H9 (cell line): ENCODE measurements at regions not wholly inside any gene's neighbourhood (a gene's known extent, or its start where the extent isn't known, plus 50 kb on each side); places are given as distances from the start of the nearest gene placed in this dataset.

Source experiments
- DNase-seq: peaks from one replicate; pipeline ENCODE4 v3.0.0-alpha.2; 2017
- H2AFZ ChIP-seq: one replicate; pipeline ENCODE4 v1.6.1; 2013; ENCODE audit warnings: mild to moderate bottlenecking, low read length, control low read depth, moderate library complexity
- H2AK5ac ChIP-seq: 2 replicates; pipeline ENCODE4 v1.6.1; 2013; ENCODE audit warnings: low read length, control low read depth, mixed read lengths; ENCODE audit not compliant: insufficient read length
- H2BK120ac ChIP-seq: one replicate; pipeline ENCODE4 v1.6.1; 2013; ENCODE audit warnings: low read depth, mild to moderate bottlenecking, low read length, control low read depth, inconsistent platforms; ENCODE audit not compliant: poor library complexity, severe bottlenecking
- H2BK12ac ChIP-seq: 2 replicates; pipeline ENCODE4 v1.6.1; 2013; ENCODE audit warnings: low read length, control low read depth, mixed read lengths, low read depth; ENCODE audit not compliant: insufficient read length
- H2BK15ac ChIP-seq: 2 replicates; pipeline ENCODE4 v1.6.1; 2013; ENCODE audit warnings: low read depth, low read length, control low read depth
- H2BK20ac ChIP-seq: one replicate; pipeline ENCODE4 v1.6.1; 2013; ENCODE audit warnings: low read depth, mild to moderate bottlenecking, low read length, control low read depth, inconsistent platforms; ENCODE audit not compliant: poor library complexity, severe bottlenecking
- H2BK5ac ChIP-seq: 2 replicates; pipeline ENCODE4 v1.6.1; 2013; ENCODE audit warnings: low read length, control low read depth, mixed read lengths; ENCODE audit not compliant: insufficient read length
- H3K14ac ChIP-seq: 2 replicates; pipeline ENCODE4 v1.6.1; 2013; ENCODE audit warnings: low read length, control low read depth; ENCODE audit not compliant: insufficient read depth
- H3K18ac ChIP-seq: 2 replicates; pipeline ENCODE4 v1.6.1; 2013; ENCODE audit warnings: low read depth, mild to moderate bottlenecking, mixed read lengths, low read length, control low read depth; ENCODE audit not compliant: insufficient read length
- H3K23ac ChIP-seq: 2 replicates; pipeline ENCODE4 v1.6.1; 2013; ENCODE audit warnings: low read length, control low read depth, mixed read lengths, low read depth; ENCODE audit not compliant: insufficient read length
- H3K23me2 ChIP-seq: 2 replicates; pipeline ENCODE4 v1.6.1; 2013; ENCODE audit warnings: low read depth, mild to moderate bottlenecking, mixed read lengths, low read length, control low read depth; ENCODE audit not compliant: insufficient read length, poor library complexity, severe bottlenecking
- H3K27ac ChIP-seq: 2 replicates; pipeline ENCODE4 v1.5.1; 2013; ENCODE audit warnings: low read length, control low read depth, mixed read lengths, low read depth; ENCODE audit not compliant: insufficient read length
- H3K27me3 ChIP-seq: 2 replicates; pipeline ENCODE4 v1.6.1; 2013; ENCODE audit warnings: low read length, control low read depth, inconsistent platforms; ENCODE audit not compliant: insufficient read depth
- H3K4ac ChIP-seq: 2 replicates; pipeline ENCODE4 v1.6.1; 2013; ENCODE audit warnings: low read depth, mild to moderate bottlenecking, control low read depth, inconsistent platforms, low read length, moderate library complexity
- H3K4me1 ChIP-seq: 2 replicates; pipeline ENCODE4 v1.6.1; 2013; ENCODE audit warnings: low read length, control low read depth, inconsistent platforms; ENCODE audit not compliant: insufficient read depth
- H3K4me2 ChIP-seq: 2 replicates; pipeline ENCODE4 v1.6.1; 2013; ENCODE audit warnings: low read length, control low read depth, mixed read lengths; ENCODE audit not compliant: insufficient read length, insufficient read depth
- H3K56ac ChIP-seq: 2 replicates; pipeline ENCODE4 v1.6.1; 2013; ENCODE audit warnings: low read depth, mild to moderate bottlenecking, mixed read lengths, low read length, control low read depth; ENCODE audit not compliant: insufficient read length
- H3K79me1 ChIP-seq: 2 replicates; pipeline ENCODE4 v1.6.1; 2013; ENCODE audit warnings: low read depth, mild to moderate bottlenecking, moderate library complexity, low read length, control low read depth, inconsistent platforms; ENCODE audit not compliant: insufficient read depth, poor library complexity, severe bottlenecking
- H3K79me2 ChIP-seq: 2 replicates; pipeline ENCODE4 v1.6.1; 2013; ENCODE audit warnings: low read length, control low read depth, inconsistent platforms; ENCODE audit not compliant: insufficient read depth
- H3K9ac ChIP-seq: 2 replicates; pipeline ENCODE4 v1.6.1; 2013; ENCODE audit warnings: low read length, control low read depth, mixed read lengths; ENCODE audit not compliant: insufficient read length; ENCODE audit errors: extremely low read depth
- H3K9me3 ChIP-seq: one replicate; pipeline ENCODE4 v1.6.1; 2013; ENCODE audit warnings: low read depth, low read length, inconsistent platforms; ENCODE audit not compliant: control insufficient read depth
- H3T11ph ChIP-seq: one replicate; pipeline ENCODE4 v1.6.1; 2013; ENCODE audit warnings: mild to moderate bottlenecking, low read length, control low read depth, inconsistent platforms
- H4K20me1 ChIP-seq: one replicate; pipeline ENCODE4 v1.6.1; 2013; ENCODE audit not compliant: control insufficient read depth, insufficient read length, insufficient read depth
- H4K5ac ChIP-seq: 2 replicates; pipeline ENCODE4 v1.6.1; 2013; ENCODE audit warnings: low read depth, mild to moderate bottlenecking, mixed read lengths, low read length, control low read depth; ENCODE audit not compliant: insufficient read length
- H4K8ac ChIP-seq: replicated peaks from 2 replicates; pipeline ENCODE4 v1.6.1; 2013; ENCODE audit warnings: low read length, control low read depth, mixed read lengths, low read depth; ENCODE audit not compliant: insufficient read length
- H4K91ac ChIP-seq: 2 replicates; pipeline ENCODE4 v1.6.1; 2013; ENCODE audit warnings: low read depth, mild to moderate bottlenecking, moderate library complexity, mixed read lengths, low read length, control low read depth; ENCODE audit not compliant: insufficient read length
- H3K27ac Mint-ChIP-seq, 3 experiments: 2 replicates in 2 of 3; 3 replicates in 1 of 3; pipeline ENCODE4 v1.8.0; 2020 to 2021; ENCODE audit warnings: mixed read lengths in 3 of 3, mild to moderate bottlenecking in 1 of 3, moderate library complexity in 1 of 3
- H3K27me3 Mint-ChIP-seq: 2 replicates; pipeline ENCODE4 v1.8.0; 2021; ENCODE audit warnings: low read depth, mild to moderate bottlenecking, moderate library complexity, mixed read lengths
- H3K36me3 Mint-ChIP-seq, 3 experiments: 2 replicates in 2 of 3; 3 replicates in 1 of 3; pipeline ENCODE4 v1.8.0; 2020 to 2021; ENCODE audit warnings: low read depth in 3 of 3, mixed read lengths in 3 of 3; ENCODE audit not compliant: insufficient read depth in 1 of 3
- H3K4me1 Mint-ChIP-seq, 2 experiments: 2 replicates each; pipeline ENCODE4 v1.8.0; 2020; ENCODE audit warnings: mixed read lengths in 2 of 2
- H3K4me3 Mint-ChIP-seq, 2 experiments: 2 replicates in 1 of 2; 3 replicates in 1 of 2; pipeline ENCODE4 v1.8.0; 2020 to 2021; ENCODE audit warnings: mild to moderate bottlenecking in 2 of 2, mixed read lengths in 2 of 2, moderate library complexity in 1 of 2
- H3K9me3 Mint-ChIP-seq, 2 experiments: 2 replicates in 1 of 2; 3 replicates in 1 of 2; pipeline ENCODE4 v1.8.0; 2020; ENCODE audit warnings: mild to moderate bottlenecking in 2 of 2, mixed read lengths in 2 of 2, moderate library complexity in 1 of 2
- CTCF ChIP-seq: fragments of 200-600 bp; sonication (generic); conservative IDR thresholded peaks from 3 replicates; pipeline ENCODE4 v1.8.0; 2021; ENCODE audit warnings: antibody characterized with exemption, mild to moderate bottlenecking
- WGBS: extraction: QIAGEN DNeasy Blood & Tissue Kit; methylation state at CpG from one replicate; pipeline ENCODE4 v1.1.7; 2013; ENCODE audit warnings: missing lambda C conversion rate, low lambda C conversion rate, mixed read lengths; ENCODE audit not compliant: insufficient read length; ENCODE audit errors: extremely low coverage; 5-methylcytosine and 5-hydroxymethylcytosine counted together

- H3K36me3 Mint-ChIP-seq, result peaks cover 5 to 24% (median 7%) of the 10 kb centered on the region in 3 experiments; a peak in 5 of 7 replicates
- H3K4me3 Mint-ChIP-seq, result no peak overlapping the region
- Histone ChIP-seq H3K9me3 (peaks cover 10% of the 10 kb centered on the region), H4K5ac (no peak overlapping the region), H3K9ac (no peak overlapping the region), H4K20me1 (no peaks in the 10 kb centered on the region), H2BK12ac (no peak overlapping the region), H2BK15ac (no peak overlapping the region), H3K27ac (no peak overlapping the region), H3K18ac (no peak overlapping the region), H2AK5ac (no peak overlapping the region), H4K91ac (no peak overlapping the region), H3K27me3 (no peaks in the 10 kb centered on the region), H3K79me2 (no peaks in the 10 kb centered on the region), H2AFZ (no peak overlapping the region), H3K79me1 (no peaks in the 10 kb centered on the region), H3K23me2 (no peaks in the 10 kb centered on the region), H3K23ac (no peak overlapping the region), H2BK20ac (no peak overlapping the region), H3T11ph (no peak overlapping the region), H2BK5ac (no peak overlapping the region), H3K4ac (no peak overlapping the region), H3K56ac (no peak overlapping the region), H3K4me1 (no peaks in the 10 kb centered on the region), H2BK120ac (no peak overlapping the region), H4K8ac (no peak overlapping the region), H3K14ac (no peak overlapping the region), H3K4me2 (no peak overlapping the region)
- no peak overlapping the region for H3K27ac Mint-ChIP-seq
- peaks cover 25 to 28% of the 10 kb centered on the region in 2 experiments for H3K9me3 Mint-ChIP-seq
- H3K4me1 Mint-ChIP-seq, result no peaks in the 10 kb centered on the region
- DNase-seq, result no peak
- no peaks in the 10 kb centered on the region for H3K27me3 Mint-ChIP-seq
- no peak for TF ChIP-seq CTCF
- no CpG with 5 or more reads among the region's 7 CpGs for WGBS
Measured at GRCh38 chr1:187842406-187843165, 1013.8 kb downstream of the PLA2G4A start.
